HCT116 (cell line): ENCODE measurements at regions not wholly inside any gene's neighbourhood (a gene's known extent, or its start where the extent isn't known, plus 50 kb on each side); places are given as distances from the start of the nearest gene placed in this dataset.

Source experiments
- ATAC-seq: fragments of 200-7000 bp; cut with Tn5 transposase; 2 replicates; pipeline ENCODE4 v1.9.1; 2020; ENCODE audit warnings: mild to moderate bottlenecking, moderate library complexity
- BruUV-seq: library from RNA; stranded (reverse); fragments of 400-500 nt; replicated peaks from 2 replicates; lab custom pipeline; 2021; lab: Mats Ljungman, UMichigan
- CTCF ChIA-PET: fragments of 300-600 bp; sonication (Branson Sonifier 250); formaldehyde crosslinking; loops from one replicate; lab custom pipeline; 2021; ENCODE audit warnings: antibody characterized with exemption; lab: Charles Lee
- POLR2A ChIA-PET: fragments of 300-600, 350-600 bp; sonication (Branson Sonifier 250); formaldehyde crosslinking; loops from one replicate; lab custom pipeline; 2021; ENCODE audit warnings: antibody characterized with exemption; lab: Charles Lee
- RAD21 ChIA-PET, 2 experiments: fragments of 300-600 bp; sonication (Branson Sonifier 250); formaldehyde crosslinking; loops; one replicate each; lab custom pipeline; 2023; ENCODE audit warnings: low total read pairs in 2 of 2; ENCODE audit not compliant: uncharacterized antibody in 2 of 2, unreplicated experiment in 2 of 2, low non-redundant PET in 1 of 2; lab: Charles Lee
- DNase-seq: peaks from one replicate; pipeline ENCODE4 v3.0.0-alpha.2; 2010; ENCODE audit warnings: low read depth, low spot score
- H2AFZ ChIP-seq: fragments of 200-600 bp; shearing (Covaris generic), sonication (generic); 2 replicates; pipeline ENCODE4 v1.6.1; 2017; ENCODE audit warnings: low read depth, mixed run types, mixed read lengths, antibody characterized with exemption, low read length; ENCODE audit not compliant: poor library complexity, severe bottlenecking
- H3K27ac ChIP-seq: 2 replicates; pipeline ENCODE4 v1.5.1; 2012; ENCODE audit warnings: low read depth, low read length
- H3K27me3 ChIP-seq: fragments of 200-600 bp; sonication (generic); 2 replicates; pipeline ENCODE4 v1.6.1; 2016; ENCODE audit warnings: mixed run types, low read length, mixed read lengths; ENCODE audit not compliant: insufficient read depth
- H3K36me3 ChIP-seq, 2 experiments: fragments of 200-500 bp in 1 of 2; fragments of 200-600 bp in 1 of 2; sonication (Bioruptor generic) in 1 of 2; sonication (generic) in 1 of 2; 2 replicates each; pipeline versions ENCODE4 v1.5.1 to v1.6.1; 2014 to 2016; ENCODE audit warnings: low read length in 2 of 2, inconsistent platforms in 1 of 2, mixed read lengths in 1 of 2, mixed run types in 1 of 2; ENCODE audit not compliant: insufficient read depth in 2 of 2, control insufficient read depth in 1 of 2
- H3K4me1 ChIP-seq, 2 experiments: fragments of 200-600 bp in 1 of 2; sonication (generic) in 1 of 2; 2 replicates each; pipeline versions ENCODE4 v1.5.1 to v1.6.1; 2012 to 2017; ENCODE audit warnings: low read length in 2 of 2, inconsistent platforms in 1 of 2, mild to moderate bottlenecking in 1 of 2, mixed read lengths in 1 of 2, mixed run types in 1 of 2, moderate library complexity in 1 of 2; ENCODE audit not compliant: insufficient read depth in 2 of 2, control insufficient read depth in 1 of 2
- H3K4me2 ChIP-seq: fragments of 200-600 bp; sonication (generic); 2 replicates; pipeline ENCODE4 v1.6.1; 2017; ENCODE audit warnings: mixed run types, low read length, mixed read lengths
- H3K4me3 ChIP-seq, 2 experiments: fragments of 200-600 bp in 1 of 2; sonication (generic) in 1 of 2; replicated peaks in 1 of 2; 2 replicates each; pipeline ENCODE4 v1.5.1; 2011 to 2016; ENCODE audit warnings: low read length in 2 of 2, control low read depth in 1 of 2, low read depth in 1 of 2, mild to moderate bottlenecking in 1 of 2, mixed read lengths in 1 of 2, mixed run types in 1 of 2
- H3K79me2 ChIP-seq: fragments of 200-600 bp; sonication (generic); 2 replicates; pipeline ENCODE4 v1.6.1; 2017; ENCODE audit warnings: mild to moderate bottlenecking, mixed run types, low read length, moderate library complexity, mixed read lengths; ENCODE audit not compliant: insufficient read depth
- H3K9ac ChIP-seq: fragments of 200-600 bp; sonication (generic); 2 replicates; pipeline ENCODE4 v1.6.1; 2016; ENCODE audit warnings: low read length, mixed read lengths
- H3K9me2 ChIP-seq: fragments of 200-600 bp; sonication (generic), shearing (Covaris generic); 2 replicates; pipeline ENCODE4 v1.6.1; 2017; ENCODE audit warnings: mixed run types, mild to moderate bottlenecking, moderate library complexity; ENCODE audit not compliant: insufficient read depth
- H3K9me3 ChIP-seq, 2 experiments: fragments of 200-500 bp in 1 of 2; fragments of 200-600 bp in 1 of 2; sonication (Bioruptor generic) in 1 of 2; sonication (generic) in 1 of 2; 2 replicates each; pipeline ENCODE4 v1.6.1; 2014 to 2017; ENCODE audit warnings: low read length in 2 of 2, mixed read lengths in 2 of 2, inconsistent platforms in 1 of 2, low read depth in 1 of 2, mild to moderate bottlenecking in 1 of 2, mixed run types in 1 of 2, moderate library complexity in 1 of 2; ENCODE audit not compliant: control insufficient read depth in 1 of 2, insufficient read depth in 1 of 2
- H4K20me1 ChIP-seq: fragments of 200-600 bp; sonication (generic), shearing (Covaris generic); 2 replicates; pipeline ENCODE4 v1.6.1; 2017; ENCODE audit warnings: mixed run types, mild to moderate bottlenecking, moderate library complexity; ENCODE audit not compliant: insufficient read depth
- EZH2 ChIP-seq: fragments of 200-600 bp; sonication (generic); IDR thresholded peaks from 2 replicates; pipeline ENCODE4 v1.6.1; 2017; ENCODE audit warnings: antibody characterized with exemption, mixed run types
- EZH2phosphoT487 ChIP-seq: fragments of 200-600 bp; IDR thresholded peaks from 2 replicates; pipeline ENCODE4 v1.6.1; 2018; ENCODE audit warnings: antibody characterized with exemption, borderline replicate concordance
- POLR2A ChIP-seq: IDR thresholded peaks from 2 replicates; pipeline ENCODE4 v1.7.0; 2011; ENCODE audit warnings: borderline replicate concordance; ENCODE audit not compliant: insufficient read depth, insufficient read length; ENCODE audit errors: extremely low read depth
- RAD21 ChIP-seq: IDR thresholded peaks from 2 replicates; pipeline ENCODE4 v1.6.1; 2012; ENCODE audit warnings: low read depth, mild to moderate bottlenecking
- ZNF274 ChIP-seq: fragments of 200-500 bp; sonication (Bioruptor generic); IDR thresholded peaks from 2 replicates; pipeline ENCODE4 v1.6.1; 2014; ENCODE audit warnings: mild to moderate bottlenecking, low read depth, low read length, inconsistent platforms
- intact Hi-C: fragments of 100-400 bp; cut with micrococcal nuclease; formaldehyde crosslinking; loops from 2 replicates; pipeline ENCODE4 v1.10.0; 2022
- TF ChIP-seq, protein P1 (sequence below): IDR thresholded peaks from 2 replicates; pipeline ENCODE4 v1.6.1; 2011; ENCODE audit warnings: mild to moderate bottlenecking, low read length, moderate library complexity; ENCODE audit not compliant: insufficient replicate concordance; ENCODE audit errors: extremely low read depth

DNA sequence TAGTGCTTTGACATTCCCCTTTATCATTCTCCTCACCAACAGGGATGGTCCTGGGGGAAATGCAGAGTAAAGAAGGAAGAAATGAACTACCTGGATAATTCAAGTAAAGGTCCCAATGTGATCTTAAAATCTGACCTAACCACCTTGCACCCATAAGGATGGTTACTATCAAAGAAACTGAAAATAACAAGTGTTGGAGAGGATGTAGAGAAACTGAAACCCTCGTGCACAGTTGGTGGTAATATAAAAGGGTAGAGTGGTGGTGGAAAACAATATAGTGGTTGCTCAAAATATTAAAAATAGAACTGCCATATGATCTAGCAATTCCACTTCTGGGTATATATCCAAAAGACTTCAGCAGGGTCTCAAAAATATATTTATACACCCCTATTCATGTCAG lies 298.6 kb upstream of the PPARGC1A start:
- H3K4me1 ChIP-seq: no peaks in the 10 kb centered on the region
- ChIA-PET CTCF (no interaction called here), POLR2A (no interaction called here), RAD21 (no interaction called here)
- no peaks in the 10 kb centered on the region for H3K27me3 ChIP-seq
- no peaks in the 10 kb centered on the region for H4K20me1 ChIP-seq
- H3K4me2 ChIP-seq: no peak overlapping the region
- DNase-seq (no peak), ATAC-seq (no peak)
- no peaks in the 10 kb centered on the region for H3K9me2 ChIP-seq
- H3K9me3 ChIP-seq: no peaks in the 10 kb centered on the region; a peak in 2 of 4 replicates
- H3K36me3 ChIP-seq: no peaks in the 10 kb centered on the region
- H3K27ac ChIP-seq: no peak overlapping the region
- no peak for TF ChIP-seq EZH2phosphoT487
- TF ChIP-seq ZNF274: no peak
- TF ChIP-seq, protein P1, sequence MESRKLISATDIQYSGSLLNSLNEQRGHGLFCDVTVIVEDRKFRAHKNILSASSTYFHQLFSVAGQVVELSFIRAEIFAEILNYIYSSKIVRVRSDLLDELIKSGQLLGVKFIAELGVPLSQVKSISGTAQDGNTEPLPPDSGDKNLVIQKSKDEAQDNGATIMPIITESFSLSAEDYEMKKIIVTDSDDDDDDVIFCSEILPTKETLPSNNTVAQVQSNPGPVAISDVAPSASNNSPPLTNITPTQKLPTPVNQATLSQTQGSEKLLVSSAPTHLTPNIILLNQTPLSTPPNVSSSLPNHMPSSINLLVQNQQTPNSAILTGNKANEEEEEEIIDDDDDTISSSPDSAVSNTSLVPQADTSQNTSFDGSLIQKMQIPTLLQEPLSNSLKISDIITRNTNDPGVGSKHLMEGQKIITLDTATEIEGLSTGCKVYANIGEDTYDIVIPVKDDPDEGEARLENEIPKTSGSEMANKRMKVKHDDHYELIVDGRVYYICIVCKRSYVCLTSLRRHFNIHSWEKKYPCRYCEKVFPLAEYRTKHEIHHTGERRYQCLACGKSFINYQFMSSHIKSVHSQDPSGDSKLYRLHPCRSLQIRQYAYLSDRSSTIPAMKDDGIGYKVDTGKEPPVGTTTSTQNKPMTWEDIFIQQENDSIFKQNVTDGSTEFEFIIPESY: no peak
- no peaks in the 10 kb centered on the region for H3K79me2 ChIP-seq
- intact Hi-C loops: no loop called here
- no peak overlapping the region for H3K4me3 ChIP-seq
- no peak overlapping the region for H3K9ac ChIP-seq
- BruUV-seq: no TSS peak
- H2AFZ ChIP-seq: no peak overlapping the region

DNA sequence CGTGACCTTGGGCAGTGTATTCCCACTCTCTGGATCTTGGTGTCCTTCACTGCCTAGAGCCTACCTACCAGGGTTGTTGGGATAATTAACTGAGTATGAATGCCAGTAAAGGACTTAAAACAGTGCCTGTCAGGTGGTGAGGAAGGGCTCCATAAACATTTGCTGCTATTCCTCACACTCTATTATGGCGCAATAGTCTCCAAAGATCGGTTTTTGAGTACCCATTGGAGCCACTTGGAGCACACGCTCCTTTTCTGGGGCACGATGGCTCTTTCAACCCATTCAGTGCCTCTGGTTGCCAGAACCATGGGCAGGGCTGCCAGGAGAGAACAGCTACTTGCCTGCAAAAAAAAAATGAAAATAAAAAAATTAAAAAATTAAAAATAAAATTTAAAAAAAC lies 296.6 kb upstream of the PPARGC1A start:
- intact Hi-C loops: no loop called here
- H3K4me2 ChIP-seq: no peak overlapping the region
- no peak overlapping the region for H3K27ac ChIP-seq
- no peaks in the 10 kb centered on the region for H3K9me2 ChIP-seq
- H3K4me1 ChIP-seq: no peaks in the 10 kb centered on the region
- no peak for DNase-seq
- no peaks in the 10 kb centered on the region; a peak in 1 of 4 replicates for H3K9me3 ChIP-seq
- no peaks in the 10 kb centered on the region for H4K20me1 ChIP-seq
- no peak overlapping the region for H2AFZ ChIP-seq
- no TSS peak for BruUV-seq
- POLR2A ChIA-PET: no interaction called here
- no peak for ATAC-seq
- no peaks in the 10 kb centered on the region for H3K79me2 ChIP-seq
- H3K9ac ChIP-seq: no peak overlapping the region
- RAD21 ChIA-PET: no interaction called here
- TF ChIP-seq, protein P1: no peak
- no peak for TF ChIP-seq POLR2A
- no peak for TF ChIP-seq RAD21
- TF ChIP-seq EZH2phosphoT487: no peak
- no peak for TF ChIP-seq EZH2
- no peaks in the 10 kb centered on the region for H3K36me3 ChIP-seq
- no peaks in the 10 kb centered on the region for H3K27me3 ChIP-seq
- CTCF ChIA-PET: no interaction called here
- H3K4me3 ChIP-seq: no peak overlapping the region
